PC-9 (cell line): ENCODE measurements at regions not wholly inside any gene's neighbourhood (a gene's known extent, or its start where the extent isn't known, plus 50 kb on each side); places are given as distances from the start of the nearest gene placed in this dataset.

Experiments
- BruUV-seq: library from RNA; stranded (reverse); fragments of 400-500 nt; replicated peaks from 2 replicates; lab custom pipeline; 2021; lab: Mats Ljungman, UMichigan
- CTCF ChIA-PET: fragments of 300-600 bp; sonication (Branson Sonifier 250); formaldehyde crosslinking; loops from one replicate; lab custom pipeline; 2022; ENCODE audit warnings: antibody characterized with exemption; lab: Charles Lee
- POLR2A ChIA-PET: fragments of 300-600 bp; sonication (Branson Sonifier 250); formaldehyde crosslinking; loops from one replicate; lab custom pipeline; 2022; ENCODE audit warnings: antibody characterized with exemption; ENCODE audit not compliant: unreplicated experiment; lab: Charles Lee
- DNase-seq, 2 experiments: peaks; one replicate each; pipeline versions ENCODE4 v3.0.0 to v3.0.0-alpha.2; 2015 to 2022; ENCODE audit warnings: mixed read lengths in 1 of 2
- H2AFZ ChIP-seq: fragments of 200-600 bp; sonication (generic); 2 replicates; pipeline ENCODE4 v1.8.1; 2017; ENCODE audit warnings: antibody characterized with exemption
- H3F3A ChIP-seq: fragments of 200-600 bp; sonication (generic); 2 replicates; pipeline ENCODE4 v1.8.1; 2017; ENCODE audit warnings: antibody characterized with exemption, mild to moderate bottlenecking, low read depth; ENCODE audit not compliant: insufficient read depth
- H3K27ac ChIP-seq: fragments of 200-600 bp; sonication (generic); 2 replicates; pipeline ENCODE4 v1.6.1; 2016; ENCODE audit warnings: mixed run types
- H3K27me3 ChIP-seq: fragments of 200-600 bp; sonication (generic); 2 replicates; pipeline ENCODE4 v1.6.1; 2016; ENCODE audit warnings: low read depth, mixed run types; ENCODE audit not compliant: insufficient read depth
- H3K36me3 ChIP-seq: fragments of 200-600 bp; sonication (generic); 2 replicates; pipeline ENCODE4 v1.6.1; 2016; ENCODE audit warnings: low read depth, mixed run types
- H3K4me1 ChIP-seq: fragments of 200-600 bp; sonication (generic); replicated peaks from 2 replicates; pipeline ENCODE4 v1.6.1; 2016; ENCODE audit warnings: mixed run types; ENCODE audit not compliant: insufficient read depth
- H3K4me2 ChIP-seq: fragments of 200-600 bp; sonication (generic); 2 replicates; pipeline ENCODE4 v1.6.1; 2017; ENCODE audit warnings: mixed run types
- H3K4me3 ChIP-seq: fragments of 200-600 bp; sonication (generic); 2 replicates; pipeline ENCODE4 v1.6.1; 2016; ENCODE audit warnings: mixed run types
- H3K79me2 ChIP-seq: fragments of 200-600 bp; sonication (generic); 2 replicates; pipeline ENCODE4 v1.6.1; 2017; ENCODE audit warnings: low read depth, mixed run types
- H3K9me2 ChIP-seq: fragments of 200-600 bp; sonication (generic); 2 replicates; pipeline ENCODE4 v1.8.1; 2017; ENCODE audit warnings: mild to moderate bottlenecking; ENCODE audit not compliant: insufficient read depth
- H3K9me3 ChIP-seq: fragments of 200-600 bp; sonication (generic); 2 replicates; pipeline ENCODE4 v1.8.1; 2016; ENCODE audit warnings: low read depth; ENCODE audit not compliant: insufficient read depth
- H4K20me1 ChIP-seq: fragments of 200-600 bp; sonication (generic); 2 replicates; pipeline ENCODE4 v1.8.1; 2017; ENCODE audit not compliant: insufficient read depth
- CTCF ChIP-seq: fragments of 200-600 bp; sonication (generic); conservative IDR thresholded peaks from 2 replicates; pipeline ENCODE4 v1.6.1; 2017; ENCODE audit warnings: mixed run types, antibody characterized with exemption, mild to moderate bottlenecking, moderate library complexity
- EZH2 ChIP-seq: fragments of 200-600 bp; sonication (generic); IDR thresholded peaks from 2 replicates; pipeline ENCODE4 v1.8.0; 2017; ENCODE audit warnings: antibody characterized with exemption, low read depth
- intact Hi-C: fragments of 100-400 bp; cut with micrococcal nuclease; formaldehyde crosslinking; loops from one replicate; pipeline ENCODE4 v1.10.0; 2022; ENCODE audit not compliant: unreplicated experiment

- no peaks in the 10 kb centered on the region for H3K36me3 ChIP-seq
- no peak overlapping the region for H3K27ac ChIP-seq
- TF ChIP-seq EZH2, result no peak
- TF ChIP-seq CTCF, result no peak
- no peaks in the 10 kb centered on the region for H3K4me1 ChIP-seq
- H3K4me3 ChIP-seq, result no peak overlapping the region
- no peak for DNase-seq
- no peaks in the 10 kb centered on the region for H4K20me1 ChIP-seq
- no peak overlapping the region for H3K4me2 ChIP-seq
- H3K27me3 ChIP-seq, result peaks cover 8% of the 10 kb centered on the region; the same call in 1 of the 2 replicates
- no peaks in the 10 kb centered on the region for H3K79me2 ChIP-seq
- H3F3A ChIP-seq, result no peaks in the 10 kb centered on the region
- H2AFZ ChIP-seq, result no peak overlapping the region
- no peaks in the 10 kb centered on the region for H3K9me2 ChIP-seq
- ChIA-PET POLR2A (no interaction called here), CTCF (no interaction called here)
- H3K9me3 ChIP-seq, result no peaks in the 10 kb centered on the region
- intact Hi-C loops, result no loop called here
- no TSS peak for BruUV-seq
These were observed 398.9 kb downstream of the PMP22 start for GRCh38 chr17:14866266-14866665.

- ChIA-PET CTCF (no interaction called here), POLR2A (no interaction called here)
- H4K20me1 ChIP-seq, result no peaks in the 10 kb centered on the region
- H3K4me1 ChIP-seq, result no peaks in the 10 kb centered on the region
- no peaks in the 10 kb centered on the region for H3K9me3 ChIP-seq
- H3F3A ChIP-seq, result no peaks in the 10 kb centered on the region
- H3K4me2 ChIP-seq, result no peak overlapping the region
- H3K27me3 ChIP-seq, result peaks cover 8% of the 10 kb centered on the region; the same call in 1 of the 2 replicates
- DNase-seq, result no peak
- intact Hi-C loops, result no loop called here
- TF ChIP-seq CTCF, result no peak
- no peak for TF ChIP-seq EZH2
- no peaks in the 10 kb centered on the region for H3K9me2 ChIP-seq
- no peaks in the 10 kb centered on the region for H3K79me2 ChIP-seq
- H3K4me3 ChIP-seq, result no peak overlapping the region
- no peak overlapping the region for H3K27ac ChIP-seq
- no peak overlapping the region for H2AFZ ChIP-seq
- H3K36me3 ChIP-seq, result no peaks in the 10 kb centered on the region
- no TSS peak for BruUV-seq
These were observed 401.0 kb downstream of the PMP22 start for GRCh38 chr17:14864127-14864526.

GRCh38 chr17:14859542-14859941 lies 405.6 kb downstream of the PMP22 start:
- Histone ChIP-seq H3K9me2 (no peaks in the 10 kb centered on the region), H2AFZ (no peak overlapping the region), H3K4me2 (no peak overlapping the region), H3K27ac (no peak overlapping the region), H3K4me1 (no peaks in the 10 kb centered on the region), H3K4me3 (no peak overlapping the region), H3K36me3 (no peaks in the 10 kb centered on the region), H3K9me3 (no peaks in the 10 kb centered on the region), H4K20me1 (no peaks in the 10 kb centered on the region), H3K79me2 (no peaks in the 10 kb centered on the region), H3F3A (no peaks in the 10 kb centered on the region), H3K27me3 (no peaks in the 10 kb centered on the region)
- ChIA-PET POLR2A (no interaction called here), CTCF (no interaction called here)
- DNase-seq, result no peak
- no TSS peak for BruUV-seq
- TF ChIP-seq CTCF (no peak), EZH2 (no peak)
- intact Hi-C loops, result no loop called here
